NCI-H1930 (cell line): ENCODE measurements at regions not wholly inside any gene's neighbourhood (a gene's known extent, or its start where the extent isn't known, plus 50 kb on each side); places are given as distances from the start of the nearest gene placed in this dataset.

Experiments
- DNase-seq, 2 experiments: peaks; one replicate each; lab custom pipeline; 2025; lab: John Stamatoyannopoulos, UW

- no peak for DNase-seq
These were observed 530.3 kb upstream of the PRKX start for GRCh38 chrX:4243759-4244158.

- no peak for DNase-seq
These were observed 527.2 kb upstream of the PRKX start for GRCh38 chrX:4240541-4241194.

DNA sequence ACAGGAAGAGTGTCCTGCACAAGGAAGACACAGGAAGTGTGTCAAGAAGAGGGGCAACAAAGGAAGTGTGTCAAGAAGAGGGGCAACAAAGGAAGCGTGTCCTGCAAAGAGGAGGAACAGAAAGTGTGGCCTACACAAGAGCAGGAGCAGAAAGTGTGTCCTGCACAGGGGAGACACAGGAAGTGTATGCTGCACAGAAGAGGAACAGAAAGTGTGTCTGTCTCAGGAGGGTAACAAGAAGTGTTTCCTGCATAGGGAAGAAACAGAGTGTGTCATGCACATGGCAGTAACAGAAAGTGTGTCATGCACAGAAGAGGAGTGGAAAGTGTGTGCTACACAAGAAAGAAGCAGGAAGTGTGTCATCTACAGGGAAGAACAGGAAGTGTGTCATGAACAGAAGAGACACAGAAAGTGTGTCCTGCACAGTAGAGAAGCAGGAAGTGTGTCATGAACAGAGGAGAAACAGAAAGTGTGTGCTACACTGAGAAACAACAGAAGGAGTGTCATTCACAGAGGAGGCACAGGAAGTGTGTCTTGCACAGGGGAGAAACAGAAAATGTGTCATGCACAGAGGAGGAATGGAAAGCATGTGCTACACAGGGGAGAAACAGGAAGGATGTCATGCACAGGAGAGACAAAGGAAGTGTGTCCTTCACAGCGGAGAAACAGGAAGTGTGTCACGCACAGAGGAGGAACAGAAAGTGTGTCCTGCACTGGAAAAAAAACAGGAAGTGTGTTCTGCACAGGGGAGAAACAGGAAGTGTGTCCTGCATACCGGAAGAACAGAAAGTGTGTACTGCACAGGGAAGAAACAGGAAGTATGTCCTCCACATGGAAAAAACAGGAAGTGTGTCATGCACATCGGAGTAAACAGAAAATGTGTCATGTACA, 526.4 kb upstream of the PRKX start:
- no peak for DNase-seq

GRCh38 chrX:4238916-4239315, 525.5 kb upstream of the PRKX start:
- DNase-seq, result no peak

DNA sequence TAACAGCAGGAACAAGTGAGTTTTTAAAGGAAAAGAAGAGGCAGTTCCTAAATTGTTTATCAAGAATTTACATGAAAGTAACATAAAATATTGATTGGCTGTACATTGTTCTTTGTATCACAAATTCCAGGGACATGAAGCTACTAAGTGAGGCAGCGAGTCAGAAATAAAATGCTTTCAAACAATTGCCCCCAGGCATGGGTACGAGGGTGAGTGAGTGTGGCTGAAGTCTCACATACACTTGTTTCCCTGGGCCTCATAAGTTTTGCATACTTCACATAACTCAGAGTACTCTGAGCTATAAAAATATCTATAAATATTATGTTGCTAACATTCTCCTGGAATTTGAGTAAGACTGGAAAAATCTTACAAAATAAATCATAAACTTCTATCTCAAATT, 511.6 kb upstream of the PRKX start:
- DNase-seq, result no peak

DNA sequence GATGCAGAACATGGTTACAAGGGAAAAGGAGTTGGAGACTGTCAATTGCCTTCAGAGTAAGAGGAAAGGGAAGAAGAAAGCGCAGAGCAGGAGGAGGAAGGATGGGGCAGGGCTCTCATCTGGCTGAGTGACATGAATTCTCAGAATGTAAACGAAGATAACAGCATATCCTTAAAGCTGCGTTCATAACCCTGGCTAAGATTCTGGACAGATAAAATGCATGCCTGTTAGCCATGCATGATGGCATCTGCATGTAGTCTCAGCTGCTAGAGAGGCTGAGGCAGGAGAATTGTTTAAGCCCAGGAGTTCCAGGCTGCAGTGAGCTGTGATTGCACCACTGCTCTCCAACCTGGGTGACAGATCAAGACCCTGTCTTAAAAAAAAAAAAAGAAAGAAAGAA, 493.5 kb upstream of the PRKX start:
- no peak for DNase-seq

DNA sequence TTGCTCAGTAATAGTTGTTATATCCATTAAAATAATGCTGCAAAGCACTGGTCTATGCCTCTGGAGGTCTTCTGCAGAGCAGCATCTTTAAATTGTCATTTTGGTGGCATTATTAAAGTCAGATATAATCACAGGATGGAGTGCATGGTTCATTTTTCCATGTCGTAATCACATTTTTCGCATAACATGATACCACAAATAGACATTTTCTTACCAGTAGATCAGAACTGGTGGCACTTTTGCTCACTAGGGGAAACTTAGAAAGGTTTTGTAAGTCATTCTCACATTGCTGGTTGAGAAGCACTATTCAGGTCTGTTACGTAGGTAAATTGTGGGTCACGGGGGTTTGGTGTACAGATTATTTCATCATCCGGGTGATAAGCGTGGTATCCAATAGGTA, 484.5 kb upstream of the PRKX start:
- no peak for DNase-seq

DNA sequence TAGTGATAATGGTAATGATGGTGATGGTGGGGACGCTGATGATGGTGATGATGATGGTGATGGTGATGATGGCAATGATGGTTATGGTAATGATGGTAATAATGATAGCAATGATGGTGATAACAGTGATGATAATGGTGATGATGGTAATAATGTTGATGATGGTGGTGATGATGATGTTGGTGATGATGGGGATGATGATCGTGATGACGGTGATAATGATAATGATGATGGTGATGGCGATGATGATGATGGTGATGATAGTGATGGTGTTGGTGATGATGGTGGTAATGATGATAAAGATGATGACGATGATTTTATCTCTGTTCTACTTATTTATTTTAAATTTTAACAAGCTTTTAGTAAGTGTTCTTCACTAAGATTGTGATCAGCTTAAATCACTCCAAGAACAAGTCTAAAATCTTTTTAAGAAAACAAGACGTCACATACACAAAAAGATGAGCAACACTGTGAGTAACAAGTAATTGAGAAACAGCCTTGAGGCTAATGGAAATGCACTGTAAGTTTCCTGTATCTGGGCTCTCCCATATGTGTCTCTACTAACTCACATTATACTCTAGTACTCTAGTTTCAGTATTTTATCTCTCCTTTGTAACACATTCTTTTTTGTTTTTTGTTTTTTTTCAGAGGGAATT, 480.2 kb upstream of the PRKX start:
- DNase-seq, result no peak

DNA sequence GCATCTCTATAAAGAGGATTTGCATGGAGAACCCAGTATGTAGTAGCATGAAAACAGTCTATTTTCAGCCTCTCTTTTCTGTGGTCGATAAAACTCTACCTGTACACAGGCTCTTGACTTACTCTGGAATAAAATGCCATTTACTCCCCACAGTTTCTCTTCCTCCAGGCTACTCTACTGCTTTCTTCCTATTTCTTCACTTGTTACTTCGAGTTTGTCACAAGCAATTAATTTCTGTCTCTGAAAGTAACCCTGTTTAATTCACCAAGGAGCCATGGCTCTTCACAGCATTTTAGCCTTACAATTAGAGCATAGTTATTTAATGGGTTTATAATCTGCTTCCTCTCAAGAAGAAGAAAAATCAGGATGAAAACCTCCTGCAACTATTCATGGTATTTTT, 472.9 kb upstream of the PRKX start:
- DNase-seq, result no peak

DNA sequence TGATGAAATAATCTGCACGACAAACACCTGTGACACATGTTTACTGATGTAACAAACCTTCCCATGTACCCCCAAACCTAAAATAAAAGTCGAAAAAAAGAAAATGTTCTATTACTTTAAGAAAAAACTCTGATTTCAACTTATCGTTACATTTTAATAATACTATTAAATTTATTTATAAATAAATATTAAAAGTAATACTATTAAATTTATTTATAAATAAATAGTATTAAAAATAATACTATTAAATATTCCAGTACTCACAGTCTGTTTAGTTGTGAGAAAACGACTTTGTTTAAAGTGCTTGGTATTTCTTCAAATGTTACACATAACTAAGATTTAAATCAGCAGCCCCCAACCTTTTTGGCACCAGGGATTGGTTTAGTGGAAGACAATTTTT, 471.6 kb upstream of the PRKX start:
- DNase-seq, result no peak

DNA sequence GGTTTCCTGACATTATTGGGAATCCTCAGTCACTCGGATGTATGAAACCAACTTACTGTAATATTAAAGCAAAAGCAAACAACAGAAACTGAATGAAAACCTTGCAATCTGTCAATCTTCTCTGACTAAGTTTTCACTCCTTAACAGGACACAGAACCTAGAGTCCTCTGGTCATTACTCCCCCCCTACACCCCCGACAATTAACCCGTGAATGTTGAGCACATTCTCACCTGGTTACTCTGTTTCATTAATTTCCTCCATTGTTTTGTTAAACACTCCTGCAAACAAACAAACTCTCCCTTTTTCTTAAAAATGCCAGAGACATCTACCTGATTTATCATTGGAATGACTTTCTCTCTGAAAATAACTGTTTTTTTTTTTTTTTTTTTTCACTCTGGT, 469.0 kb upstream of the PRKX start:
- no peak for DNase-seq

DNA sequence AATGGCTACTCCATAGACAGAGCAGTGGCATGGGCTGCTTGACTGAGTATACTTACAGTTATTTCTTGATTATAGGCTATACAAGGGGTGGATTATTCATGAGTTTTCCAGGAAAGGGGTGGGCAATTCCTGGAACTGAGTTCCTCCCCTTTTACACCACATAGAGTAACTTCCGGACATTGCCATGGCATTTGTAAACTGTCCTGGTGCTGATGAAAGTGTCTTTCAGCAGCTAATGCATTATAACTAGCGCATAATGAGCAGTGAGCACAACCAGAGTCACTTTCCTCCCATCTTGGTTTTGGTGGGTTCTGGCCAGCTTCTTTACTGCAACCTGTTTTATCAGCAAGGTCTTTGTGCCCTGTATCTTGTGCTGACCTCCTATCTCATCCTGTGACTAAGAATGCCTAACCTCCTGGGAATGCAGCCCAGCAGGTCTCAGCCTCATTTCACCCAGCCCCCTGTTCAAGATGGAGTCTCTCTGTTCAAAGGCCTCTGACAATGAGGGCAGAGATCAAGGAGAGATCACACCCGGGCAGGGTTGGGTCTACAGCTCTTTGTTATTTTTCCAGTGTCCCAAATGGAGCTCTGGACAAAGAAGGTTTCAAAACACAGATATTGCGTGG, 468.4 kb upstream of the PRKX start:
- DNase-seq, result no peak

DNA sequence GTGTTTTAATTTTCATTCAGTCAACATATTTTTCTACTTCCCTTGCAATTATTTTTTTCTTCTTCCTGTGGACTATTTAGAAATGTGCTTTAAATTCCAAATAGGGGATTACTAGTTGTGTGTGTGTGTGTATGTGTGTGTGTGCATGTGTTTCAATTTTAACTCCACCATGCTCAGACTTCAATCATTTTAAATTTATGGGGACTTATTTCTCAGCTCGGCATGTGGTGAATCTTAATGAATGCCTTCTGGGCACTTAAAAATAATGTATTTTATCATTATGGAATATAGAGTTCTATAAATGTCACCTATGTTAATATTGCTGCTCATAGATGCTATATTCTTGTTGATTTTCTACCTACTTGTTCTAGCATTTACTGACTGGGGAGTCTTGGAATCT, 465.6 kb upstream of the PRKX start:
- no peak for DNase-seq

GRCh38 chrX:4175221-4175620, 461.8 kb upstream of the PRKX start:
- no peak for DNase-seq

DNA sequence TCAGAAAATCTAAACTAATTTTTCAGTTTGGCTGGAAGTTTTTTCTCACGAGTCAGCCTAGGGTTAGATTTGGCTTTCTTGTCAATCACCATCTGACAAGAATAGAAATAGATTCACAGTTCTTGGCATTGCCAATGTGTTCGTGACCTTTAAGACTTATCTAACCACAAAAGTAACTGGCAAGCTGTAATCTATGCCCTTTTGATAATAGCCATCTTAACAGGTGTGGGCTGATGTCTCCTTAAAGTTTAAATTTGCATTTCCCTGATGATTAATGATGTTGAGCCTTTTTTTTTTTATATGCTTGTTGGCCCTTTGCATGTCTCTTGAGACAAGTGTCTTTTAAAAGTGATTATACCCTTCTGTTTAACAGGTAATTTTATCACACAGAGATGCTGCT, 460.3 kb upstream of the PRKX start:
- no peak for DNase-seq

DNA sequence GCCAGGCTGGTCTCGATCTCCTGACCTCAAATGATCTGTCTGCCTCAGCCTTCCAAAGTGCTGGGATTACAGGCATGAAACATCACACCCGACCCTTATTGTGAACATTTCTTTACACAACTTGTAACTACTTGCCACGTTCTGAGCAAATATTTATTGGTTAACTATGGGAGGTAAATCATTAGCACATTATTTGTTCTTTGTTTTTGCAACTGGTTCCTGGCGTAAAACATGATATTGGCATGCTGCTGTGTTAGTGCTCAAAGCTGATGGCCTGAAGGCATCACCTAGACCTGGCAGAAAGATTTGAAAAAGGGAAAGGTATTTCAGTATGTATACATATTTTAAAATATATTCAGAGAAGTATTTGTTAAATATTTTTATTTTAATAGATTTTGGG, 438.3 kb upstream of the PRKX start:
- DNase-seq, result no peak

DNA sequence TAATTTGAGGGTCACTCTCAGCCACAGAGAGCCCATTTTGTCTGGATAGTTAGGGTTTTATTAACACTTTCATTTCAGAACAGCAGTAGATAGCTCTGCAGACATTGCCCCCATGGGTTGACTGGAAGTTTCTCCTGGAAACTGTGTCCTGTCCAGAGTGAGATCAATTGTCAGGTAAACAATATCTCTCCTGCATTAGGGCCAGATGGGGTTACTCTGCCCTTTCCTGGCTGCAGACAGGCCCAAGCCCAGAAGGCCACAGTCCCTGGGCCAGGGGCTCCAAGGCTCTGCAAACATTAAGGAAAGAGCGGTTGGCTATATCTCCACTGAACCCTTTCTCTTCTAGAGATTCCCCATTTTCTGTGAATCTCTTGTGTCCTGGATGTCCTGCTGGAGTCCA, 436.8 kb upstream of the PRKX start:
- DNase-seq, result no peak

GRCh38 chrX:4129626-4130025, 416.2 kb upstream of the PRKX start:
- DNase-seq, result no peak

GRCh38 chrX:4118666-4119530, 405.4 kb upstream of the PRKX start:
- DNase-seq, result no peak

GRCh38 chrX:4110964-4111363, 397.5 kb upstream of the PRKX start:
- no peak for DNase-seq

- no peak for DNase-seq
These were observed 381.5 kb upstream of the PRKX start for GRCh38 chrX:4094926-4095325.
